K562 (cell line): ENCODE measurements at regions not wholly inside any gene's neighbourhood (a gene's known extent, or its start where the extent isn't known, plus 50 kb on each side); places are given as distances from the start of the nearest gene placed in this dataset.

Experiments
- ATAC-seq: fragments of 200-7000 bp; cut with Tn5 transposase; 3 replicates; pipeline ENCODE4 v1.9.1; 2020; ENCODE audit warnings: moderate library complexity
- BruUV-seq: library from RNA; stranded (reverse); fragments of 400-500 nt; replicated peaks from 2 replicates; lab custom pipeline; 2021; lab: Mats Ljungman, UMichigan
- CTCF ChIA-PET: fragments of 300-600 bp; formaldehyde crosslinking; extraction: SDS; loops from one replicate; lab custom pipeline; 2021; ENCODE audit warnings: low intra/inter-chr PET ratio; lab: Yijun Ruan, JAX
- POLR2A ChIA-PET: fragments of 300-600, 350-650 bp; sonication (Branson Sonifier 250); formaldehyde crosslinking; extraction: SDS; loops from one replicate; lab custom pipeline; 2021; ENCODE audit warnings: antibody characterized with exemption, inconsistent platforms; lab: Yijun Ruan, JAX
- DNase-seq, 4 experiments: peaks; one replicate each; pipeline versions ENCODE4 v3.0.0 to v3.0.0-alpha.2; 2011 to 2018; ENCODE audit warnings: low spot score in 3 of 4, mixed read lengths in 3 of 4; ENCODE audit errors: extremely low read depth in 1 of 4
- FAIRE-seq: peaks from 2 replicates; lab custom pipeline; 2011; peaks lifted over from hg19 to GRCh38; lab: Jason Lieb, UNC
- H2AFZ ChIP-seq: 2 replicates; pipeline ENCODE4 v1.6.0; 2011; ENCODE audit warnings: low read depth, low read length, control low read depth, inconsistent platforms
- H3K27ac ChIP-seq: fragments of 200-600 bp; 3 replicates; pipeline ENCODE4 v1.8.0; 2011; ENCODE audit warnings: low read depth, mild to moderate bottlenecking, control low read depth, inconsistent platforms, low read length, moderate library complexity, mixed read lengths; ENCODE audit errors: extremely low read depth
- H3K27me3 ChIP-seq, 2 experiments: fragments of 300-600 bp in 1 of 2; 2 replicates in 1 of 2; 3 replicates in 1 of 2; pipeline versions ENCODE4 v1.6.0 to v1.8.0; 2011; ENCODE audit warnings: inconsistent platforms in 2 of 2, low read length in 2 of 2, mild to moderate bottlenecking in 1 of 2, mixed read lengths in 1 of 2, moderate library complexity in 1 of 2; ENCODE audit not compliant: control insufficient read depth in 2 of 2, insufficient read depth in 2 of 2
- H3K36me3 ChIP-seq: fragments of 300-600 bp; 3 replicates; pipeline ENCODE4 v1.8.0; 2011; ENCODE audit warnings: mild to moderate bottlenecking, low read length, inconsistent platforms; ENCODE audit not compliant: control insufficient read depth, insufficient read depth
- H3K4me1 ChIP-seq, 2 experiments: fragments of 200-600 bp in 1 of 2; replicated peaks in 1 of 2; 2 replicates in 1 of 2; 3 replicates in 1 of 2; pipeline versions ENCODE4 v1.5.1 to v1.8.0; 2011; ENCODE audit warnings: inconsistent platforms in 2 of 2, low read length in 2 of 2, mild to moderate bottlenecking in 1 of 2, mixed read lengths in 1 of 2, moderate library complexity in 1 of 2; ENCODE audit not compliant: control insufficient read depth in 2 of 2, insufficient read depth in 2 of 2
- H3K4me2 ChIP-seq: 2 replicates; pipeline ENCODE4 v1.6.1; 2011; ENCODE audit warnings: low read length, control low read depth, inconsistent platforms, mixed read lengths; ENCODE audit not compliant: insufficient read depth
- H3K4me3 ChIP-seq: fragments of 200-600 bp; sonication (generic), shearing (Covaris generic); 2 replicates; pipeline ENCODE4 v1.5.1; 2016; ENCODE audit warnings: control low read depth, inconsistent platforms
- H3K79me2 ChIP-seq: fragments of 200-600 bp; 3 replicates; pipeline ENCODE4 v1.8.0; 2011; ENCODE audit warnings: low read length, inconsistent platforms; ENCODE audit not compliant: control insufficient read depth, insufficient read depth
- H3K9ac ChIP-seq, 2 experiments: 2 replicates each; pipeline versions ENCODE4 v1.6.0 to v1.6.1; 2011; ENCODE audit warnings: low read depth in 2 of 2, low read length in 2 of 2, control low read depth in 1 of 2, inconsistent platforms in 1 of 2, mild to moderate bottlenecking in 1 of 2, mixed read lengths in 1 of 2; ENCODE audit not compliant: insufficient read depth in 1 of 2
- H3K9me1 ChIP-seq: one replicate; pipeline ENCODE4 v1.6.0; 2011; ENCODE audit warnings: inconsistent platforms, mild to moderate bottlenecking, low read length, moderate library complexity; ENCODE audit not compliant: control insufficient read depth, insufficient read depth
- H3K9me3 ChIP-seq: replicated peaks from 2 replicates; pipeline ENCODE4 v1.5.1; 2011; ENCODE audit warnings: low read depth, low read length, inconsistent platforms; ENCODE audit not compliant: control insufficient read depth, insufficient read depth
- H4K20me1 ChIP-seq: replicated peaks from 2 replicates; pipeline ENCODE4 v1.6.1; 2011; ENCODE audit warnings: low read length, inconsistent platforms, mixed read lengths; ENCODE audit not compliant: control insufficient read depth, insufficient read depth
- PML ChIP-seq: IDR thresholded peaks from 2 replicates; pipeline ENCODE4 v1.6.1; 2012; ENCODE audit warnings: low read length, inconsistent platforms
- ZBTB1 ChIP-seq: sonication (generic); formaldehyde crosslinking; IDR thresholded peaks from 2 replicates; pipeline ENCODE4 v1.8.1; 2023; ENCODE audit warnings: missing genetic modification reagents, low read depth, mild to moderate bottlenecking, borderline replicate concordance
- WGBS: fragments of 100-300 bp; shearing (Covaris generic); methylation state at CpG from one replicate; pipeline ENCODE4 v1.1.6; 2016; ENCODE audit warnings: low coverage, mixed read lengths; ENCODE audit not compliant: insufficient coverage; ENCODE audit errors: missing lambda C conversion rate; 5-methylcytosine and 5-hydroxymethylcytosine counted together
- in situ Hi-C: fragments of 300-500 bp; cut with MboI; formaldehyde crosslinking; loops from 4 replicates; pipeline ENCODE4 v1.15.0; 2018; ENCODE audit warnings: inconsistent platforms, mixed read lengths
- intact Hi-C: fragments of 100-400 bp; cut with micrococcal nuclease; formaldehyde crosslinking; loops from 2 replicates; pipeline ENCODE4 v1.14.2; 2022
- TF ChIP-seq, protein P1 (sequence below): fragments of 250-450 bp; sonication (Bioruptor Pico); IDR thresholded peaks from 2 replicates; pipeline ENCODE4 v1.8.0; 2021; ENCODE audit warnings: mild to moderate bottlenecking, moderate library complexity
- TF ChIP-seq, protein P2 (sequence below), 3 experiments: IDR thresholded peaks in 2 of 3; conservative IDR thresholded peaks in 1 of 3; 2 replicates each; pipeline ENCODE4 v1.5.1; 2011 to 2012; ENCODE audit warnings: low read length in 3 of 3, mild to moderate bottlenecking in 3 of 3, control low read depth in 2 of 3, improper control_type of control experiment in 1 of 3, inconsistent platforms in 1 of 3, low read depth in 1 of 3, mixed read lengths in 1 of 3, moderate library complexity in 1 of 3; ENCODE audit not compliant: insufficient read depth in 2 of 3

DNA sequence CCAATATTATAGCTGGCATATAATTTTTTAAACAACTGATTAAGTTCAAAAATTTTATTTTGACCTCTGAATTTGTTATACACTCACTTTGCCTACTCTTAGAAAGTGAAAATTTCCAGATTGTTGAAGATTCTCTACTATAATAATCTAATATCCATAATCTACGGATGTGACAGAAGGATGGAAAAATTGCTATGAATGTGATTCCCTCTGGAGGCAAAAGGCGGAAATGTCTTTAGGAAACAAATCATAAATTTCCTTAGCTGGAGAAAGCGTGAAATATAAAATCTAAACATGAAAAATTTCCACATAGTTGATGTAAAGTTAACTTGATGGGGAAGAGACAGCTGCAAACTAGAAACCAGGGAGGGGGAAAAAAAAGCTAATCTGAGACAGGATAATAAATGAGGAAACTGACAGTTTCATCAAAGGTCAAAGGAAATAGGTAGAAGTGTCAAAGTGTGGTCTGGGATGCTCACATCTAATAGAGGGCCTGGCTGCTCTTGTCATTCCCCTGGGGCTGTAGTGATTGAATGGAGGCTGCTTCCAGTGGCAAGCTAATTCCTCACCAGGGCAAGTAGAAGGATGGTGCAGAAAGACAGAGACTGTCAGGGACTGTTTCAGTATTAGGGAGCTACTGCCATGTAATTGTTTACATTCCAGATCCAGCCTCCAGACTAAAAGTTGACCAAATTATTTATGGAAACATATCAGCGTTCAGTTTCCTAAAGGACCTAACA, 264.5 kb downstream of the SDHAF3 start:
- BruUV-seq: no TSS peak
- FAIRE-seq: no peak
- H3K4me2 ChIP-seq: no peak overlapping the region
- TF ChIP-seq, protein P1, sequence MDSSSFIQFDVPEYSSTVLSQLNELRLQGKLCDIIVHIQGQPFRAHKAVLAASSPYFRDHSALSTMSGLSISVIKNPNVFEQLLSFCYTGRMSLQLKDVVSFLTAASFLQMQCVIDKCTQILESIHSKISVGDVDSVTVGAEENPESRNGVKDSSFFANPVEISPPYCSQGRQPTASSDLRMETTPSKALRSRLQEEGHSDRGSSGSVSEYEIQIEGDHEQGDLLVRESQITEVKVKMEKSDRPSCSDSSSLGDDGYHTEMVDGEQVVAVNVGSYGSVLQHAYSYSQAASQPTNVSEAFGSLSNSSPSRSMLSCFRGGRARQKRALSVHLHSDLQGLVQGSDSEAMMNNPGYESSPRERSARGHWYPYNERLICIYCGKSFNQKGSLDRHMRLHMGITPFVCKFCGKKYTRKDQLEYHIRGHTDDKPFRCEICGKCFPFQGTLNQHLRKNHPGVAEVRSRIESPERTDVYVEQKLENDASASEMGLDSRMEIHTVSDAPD (CRISPR knock-in tag): no peak
- TF ChIP-seq, protein P2, sequence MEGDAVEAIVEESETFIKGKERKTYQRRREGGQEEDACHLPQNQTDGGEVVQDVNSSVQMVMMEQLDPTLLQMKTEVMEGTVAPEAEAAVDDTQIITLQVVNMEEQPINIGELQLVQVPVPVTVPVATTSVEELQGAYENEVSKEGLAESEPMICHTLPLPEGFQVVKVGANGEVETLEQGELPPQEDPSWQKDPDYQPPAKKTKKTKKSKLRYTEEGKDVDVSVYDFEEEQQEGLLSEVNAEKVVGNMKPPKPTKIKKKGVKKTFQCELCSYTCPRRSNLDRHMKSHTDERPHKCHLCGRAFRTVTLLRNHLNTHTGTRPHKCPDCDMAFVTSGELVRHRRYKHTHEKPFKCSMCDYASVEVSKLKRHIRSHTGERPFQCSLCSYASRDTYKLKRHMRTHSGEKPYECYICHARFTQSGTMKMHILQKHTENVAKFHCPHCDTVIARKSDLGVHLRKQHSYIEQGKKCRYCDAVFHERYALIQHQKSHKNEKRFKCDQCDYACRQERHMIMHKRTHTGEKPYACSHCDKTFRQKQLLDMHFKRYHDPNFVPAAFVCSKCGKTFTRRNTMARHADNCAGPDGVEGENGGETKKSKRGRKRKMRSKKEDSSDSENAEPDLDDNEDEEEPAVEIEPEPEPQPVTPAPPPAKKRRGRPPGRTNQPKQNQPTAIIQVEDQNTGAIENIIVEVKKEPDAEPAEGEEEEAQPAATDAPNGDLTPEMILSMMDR (IDR thresholded peaks at IDR 0.05 in 2 of 3, conservative IDR thresholded peaks at IDR 0.05 in 1 of 3; ENCODE audit: insufficient read depth in 2 of 3, low read depth in 1 of 3, low read length in 3 of 3): peak in 1 of 3 experiments; percentile 28; a peak in 1 of 6 replicates
- no peak for TF ChIP-seq PML
- TF ChIP-seq ZBTB1 (CRISPR knock-in tag): no peak
- in situ Hi-C loops: no loop called here
- no peak for ATAC-seq
- H3K79me2 ChIP-seq: no peaks in the 10 kb centered on the region
- POLR2A ChIA-PET: interaction anchor here (0.6 kb wide), 2 partner anchors 56 to 1768 kb away, joined by 3 read pairs; no protein-coding TSS in a partner anchor
- no peak overlapping the region for H3K27ac ChIP-seq
- H3K9ac ChIP-seq: no peak overlapping the region
- no peak overlapping the region for H3K4me3 ChIP-seq
- H3K4me1 ChIP-seq: no peaks in the 10 kb centered on the region
- intact Hi-C loops: no loop called here
- no peak for DNase-seq
- H3K36me3 ChIP-seq: no peaks in the 10 kb centered on the region
- no peaks in the 10 kb centered on the region; a peak in 1 of 5 replicates for H3K27me3 ChIP-seq
- 0% methylated on average over 4 of the region's 4 CpGs for WGBS
- H3K9me1 ChIP-seq: no peaks in the 10 kb centered on the region
- H3K9me3 ChIP-seq: no peaks in the 10 kb centered on the region
- H2AFZ ChIP-seq: no peak overlapping the region
- CTCF ChIA-PET: interaction anchor here (1.1 kb wide), 1 partner anchor 277 kb away, joined by 3 read pairs; no protein-coding TSS in a partner anchor
- H4K20me1 ChIP-seq: no peaks in the 10 kb centered on the region
